Testis (tissue), 2 donors: ENCODE measurements at regions not wholly inside any gene's neighbourhood (a gene's known extent, or its start where the extent isn't known, plus 50 kb on each side); places are given as distances from the start of the nearest gene placed in this dataset.

ENCODE experiments used
- POLR2A ChIP-seq: fragments of 450-650 bp; IDR thresholded peaks from one replicate; pipeline ENCODE4 v1.6.1; 2017; ENCODE audit warnings: antibody characterized with exemption, mild to moderate bottlenecking, moderate library complexity
- TF ChIP-seq, protein P1 (sequence below), 3 experiments: fragments of 450-650 bp in 2 of 3; fragments of 200-600 bp in 1 of 3; sonication (generic) in 1 of 3; IDR thresholded peaks; one replicate each; pipeline ENCODE4 v1.5.1; 2016 to 2019; ENCODE audit warnings: antibody characterized with exemption in 3 of 3, mild to moderate bottlenecking in 2 of 3, moderate library complexity in 1 of 3

DNA sequence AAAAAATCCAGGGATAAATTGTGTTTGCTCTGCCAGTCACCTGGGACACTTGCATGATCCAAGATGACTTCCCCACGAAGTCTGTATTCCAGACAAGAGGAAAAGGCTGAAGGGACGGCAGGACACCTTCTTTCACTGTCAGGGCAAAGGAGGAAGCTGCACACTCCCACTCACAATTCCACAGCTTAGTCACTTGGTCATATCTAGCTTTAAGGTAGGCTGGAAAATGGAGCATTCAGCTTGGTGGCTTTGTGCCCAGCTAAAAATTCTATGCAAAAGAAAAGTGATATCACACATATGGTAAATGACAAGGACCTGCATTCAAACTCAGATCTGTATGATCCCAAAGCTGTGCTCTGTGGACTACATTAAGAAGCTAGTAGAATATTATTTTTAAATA lies 109.2 kb upstream of the TPM1 start:
- TF ChIP-seq, protein P1, sequence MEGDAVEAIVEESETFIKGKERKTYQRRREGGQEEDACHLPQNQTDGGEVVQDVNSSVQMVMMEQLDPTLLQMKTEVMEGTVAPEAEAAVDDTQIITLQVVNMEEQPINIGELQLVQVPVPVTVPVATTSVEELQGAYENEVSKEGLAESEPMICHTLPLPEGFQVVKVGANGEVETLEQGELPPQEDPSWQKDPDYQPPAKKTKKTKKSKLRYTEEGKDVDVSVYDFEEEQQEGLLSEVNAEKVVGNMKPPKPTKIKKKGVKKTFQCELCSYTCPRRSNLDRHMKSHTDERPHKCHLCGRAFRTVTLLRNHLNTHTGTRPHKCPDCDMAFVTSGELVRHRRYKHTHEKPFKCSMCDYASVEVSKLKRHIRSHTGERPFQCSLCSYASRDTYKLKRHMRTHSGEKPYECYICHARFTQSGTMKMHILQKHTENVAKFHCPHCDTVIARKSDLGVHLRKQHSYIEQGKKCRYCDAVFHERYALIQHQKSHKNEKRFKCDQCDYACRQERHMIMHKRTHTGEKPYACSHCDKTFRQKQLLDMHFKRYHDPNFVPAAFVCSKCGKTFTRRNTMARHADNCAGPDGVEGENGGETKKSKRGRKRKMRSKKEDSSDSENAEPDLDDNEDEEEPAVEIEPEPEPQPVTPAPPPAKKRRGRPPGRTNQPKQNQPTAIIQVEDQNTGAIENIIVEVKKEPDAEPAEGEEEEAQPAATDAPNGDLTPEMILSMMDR (IDR thresholded peaks at IDR 0.05): no peak
- TF ChIP-seq POLR2A: no peak
